Ishikawa (cell line): ENCODE measurements at regions not wholly inside any gene's neighbourhood (a gene's known extent, or its start where the extent isn't known, plus 50 kb on each side); places are given as distances from the start of the nearest gene placed in this dataset.

Source experiments
- EGR1 ChIP-seq: IDR thresholded peaks from 2 replicates; pipeline ENCODE4 v1.6.1; 2012
- FOXM1 ChIP-seq: IDR thresholded peaks from 2 replicates; pipeline ENCODE4 v1.6.1; 2012; ENCODE audit warnings: low read depth, borderline replicate concordance
- RAD21 ChIP-seq: IDR thresholded peaks from 2 replicates; pipeline ENCODE4 v1.6.1; 2012; ENCODE audit warnings: low read depth
- TAF1 ChIP-seq: IDR thresholded peaks from 2 replicates; pipeline ENCODE4 v1.6.1; 2012; ENCODE audit warnings: low read depth, mild to moderate bottlenecking
- YY1 ChIP-seq: IDR thresholded peaks from 2 replicates; pipeline ENCODE4 v1.6.1; 2012; ENCODE audit warnings: low read depth
- ZBTB7A ChIP-seq: IDR thresholded peaks from 2 replicates; pipeline ENCODE4 v1.6.1; 2012; ENCODE audit warnings: low read depth

DNA sequence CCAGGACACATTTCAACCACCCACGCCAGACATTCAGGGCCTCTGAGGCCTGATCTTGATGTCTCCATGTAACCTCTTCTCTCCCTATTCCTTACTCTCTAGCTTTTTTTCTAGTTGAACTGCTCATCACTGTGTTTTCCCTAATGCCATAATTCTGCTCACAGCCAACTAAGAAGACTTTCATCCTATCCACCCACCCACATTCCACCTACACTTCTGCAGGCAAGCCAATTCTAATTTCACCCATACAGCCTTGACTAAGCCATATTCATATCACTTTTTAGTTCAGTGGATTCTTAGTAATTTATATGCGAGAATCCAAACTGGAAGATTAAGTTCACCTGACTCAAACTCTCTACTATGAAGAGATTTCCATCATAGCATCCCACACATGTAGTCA is 394.4 kb downstream of the INSC start:
- TF ChIP-seq ZBTB7A (no peak), EGR1 (no peak), YY1 (no peak), TAF1 (no peak), RAD21 (no peak), FOXM1 (no peak)
